ENCODE measurements at regions not wholly inside any gene's neighbourhood (a gene's known extent, or its start where the extent isn't known, plus 50 kb on each side); places are given as distances from the start of the nearest gene placed in this dataset.
A peak's percentile ranks its signal among the peaks of the same experiment; 100 is the strongest.

- H3K36me3 Mint-ChIP-seq (ENCODE audit: unreplicated experiment): no peaks in the 10 kb centered on the region
- peak overlapping the region; percentile 87 for H3K27ac Mint-ChIP-seq (ENCODE audit: unreplicated experiment)
- TF ChIP-seq CTCF (IDR thresholded peaks at IDR 0.05): no peak
- H3K9me3 Mint-ChIP-seq (ENCODE audit: unreplicated experiment): no peaks in the 10 kb centered on the region
- H3K4me1 Mint-ChIP-seq (ENCODE audit: unreplicated experiment): peaks cover 19% of the 10 kb centered on the region
- H3K27me3 Mint-ChIP-seq (ENCODE audit: unreplicated experiment): peaks cover 5% of the 10 kb centered on the region
- H3K4me3 Mint-ChIP-seq (ENCODE audit: unreplicated experiment): no peak overlapping the region
- DNase-seq (ENCODE audit: extremely low spot score, unreplicated experiment): no peak
These were observed 67.8 kb downstream of the EMX2 start for GRCh38 chr10:117610321-117610720.

- TF ChIP-seq CTCF (IDR thresholded peaks at IDR 0.05): no peak
- Mint-ChIP-seq H3K4me3 (ENCODE audit: unreplicated experiment) (no peak overlapping the region), H3K36me3 (ENCODE audit: unreplicated experiment) (no peaks in the 10 kb centered on the region)
These were observed 69.6 kb downstream of the EMX2 start for GRCh38 chr10:117612113-117612512.

GRCh38 chr10:117615649-117616048 is 73.1 kb downstream of the EMX2 start:
- Mint-ChIP-seq H3K9me3 (ENCODE audit: unreplicated experiment) (no peaks in the 10 kb centered on the region), H3K4me3 (ENCODE audit: unreplicated experiment) (no peak overlapping the region), H3K36me3 (ENCODE audit: unreplicated experiment) (no peaks in the 10 kb centered on the region), H3K27me3 (ENCODE audit: unreplicated experiment) (peaks cover 10% of the 10 kb centered on the region), H3K27ac (ENCODE audit: unreplicated experiment) (no peak overlapping the region), H3K4me1 (ENCODE audit: unreplicated experiment) (no peaks in the 10 kb centered on the region)
- peak; percentile 64 for DNase-seq (ENCODE audit: extremely low spot score, unreplicated experiment)
- TF ChIP-seq CTCF (IDR thresholded peaks at IDR 0.05): no peak

More at GRCh38 chr10:117612113-117612512, 69.6 kb downstream of the EMX2 start:
- peaks cover 19% of the 10 kb centered on the region for H3K4me1 Mint-ChIP-seq (ENCODE audit: unreplicated experiment)
- H3K27ac Mint-ChIP-seq (ENCODE audit: unreplicated experiment): no peak overlapping the region
- peaks cover 4% of the 10 kb centered on the region for H3K27me3 Mint-ChIP-seq (ENCODE audit: unreplicated experiment)
- DNase-seq (ENCODE audit: extremely low spot score, unreplicated experiment): no peak
- no peaks in the 10 kb centered on the region for H3K9me3 Mint-ChIP-seq (ENCODE audit: unreplicated experiment)

GRCh38 chr10:117616179-117616578 is 73.6 kb downstream of the EMX2 start:
- TF ChIP-seq CTCF (IDR thresholded peaks at IDR 0.05): no peak
- H3K27ac Mint-ChIP-seq (ENCODE audit: unreplicated experiment): no peak overlapping the region
- no peaks in the 10 kb centered on the region for H3K4me1 Mint-ChIP-seq (ENCODE audit: unreplicated experiment)
- peaks cover 15% of the 10 kb centered on the region for H3K27me3 Mint-ChIP-seq (ENCODE audit: unreplicated experiment)
- no peaks in the 10 kb centered on the region for H3K36me3 Mint-ChIP-seq (ENCODE audit: unreplicated experiment)
- DNase-seq (ENCODE audit: extremely low spot score, unreplicated experiment): peak; percentile 54
- H3K4me3 Mint-ChIP-seq (ENCODE audit: unreplicated experiment): no peak overlapping the region
- no peaks in the 10 kb centered on the region for H3K9me3 Mint-ChIP-seq (ENCODE audit: unreplicated experiment)

GRCh38 chr10:117617086-117617485 is 74.5 kb downstream of the EMX2 start:
- no peak overlapping the region for H3K27ac Mint-ChIP-seq (ENCODE audit: unreplicated experiment)
- DNase-seq (ENCODE audit: extremely low spot score, unreplicated experiment): no peak
- H3K36me3 Mint-ChIP-seq (ENCODE audit: unreplicated experiment): no peaks in the 10 kb centered on the region
- H3K4me3 Mint-ChIP-seq (ENCODE audit: unreplicated experiment): no peak overlapping the region
- no peaks in the 10 kb centered on the region for H3K9me3 Mint-ChIP-seq (ENCODE audit: unreplicated experiment)
- TF ChIP-seq CTCF (IDR thresholded peaks at IDR 0.05): no peak
- H3K4me1 Mint-ChIP-seq (ENCODE audit: unreplicated experiment): no peaks in the 10 kb centered on the region
- H3K27me3 Mint-ChIP-seq (ENCODE audit: unreplicated experiment): peaks cover 21% of the 10 kb centered on the region
